GM19239 (cell line): ENCODE measurements at regions not wholly inside any gene's neighbourhood (a gene's known extent, or its start where the extent isn't known, plus 50 kb on each side); places are given as distances from the start of the nearest gene placed in this dataset.
"Not testable (repeated sequence)": the region's sequence is repeated elsewhere in the genome, so short reads cannot be mapped to it uniquely, and the experiment has no call there.

Experiments
- DNase-seq: peaks from one replicate; pipeline ENCODE4 v3.0.0; 2011; ENCODE audit warnings: low spot score; ENCODE audit not compliant: insufficient read length
- FAIRE-seq: peaks from 2 replicates; lab custom pipeline; 2011; peaks lifted over from hg19 to GRCh38; lab: Jason Lieb, UNC

GRCh38 chr3:153852355-153852754 lies 268.8 kb upstream of the ARHGEF26 start:
- no peak for FAIRE-seq

GRCh38 chr3:153853163-153853562 lies 268.0 kb upstream of the ARHGEF26 start:
- DNase-seq = no peak
- no peak for FAIRE-seq

More at GRCh38 chr3:153852355-153852754, 268.8 kb upstream of the ARHGEF26 start:
- no peak for DNase-seq

GRCh38 chr3:153855772-153856171 lies 265.4 kb upstream of the ARHGEF26 start:
- FAIRE-seq (peak; percentile 45), DNase-seq (no peak)

DNA sequence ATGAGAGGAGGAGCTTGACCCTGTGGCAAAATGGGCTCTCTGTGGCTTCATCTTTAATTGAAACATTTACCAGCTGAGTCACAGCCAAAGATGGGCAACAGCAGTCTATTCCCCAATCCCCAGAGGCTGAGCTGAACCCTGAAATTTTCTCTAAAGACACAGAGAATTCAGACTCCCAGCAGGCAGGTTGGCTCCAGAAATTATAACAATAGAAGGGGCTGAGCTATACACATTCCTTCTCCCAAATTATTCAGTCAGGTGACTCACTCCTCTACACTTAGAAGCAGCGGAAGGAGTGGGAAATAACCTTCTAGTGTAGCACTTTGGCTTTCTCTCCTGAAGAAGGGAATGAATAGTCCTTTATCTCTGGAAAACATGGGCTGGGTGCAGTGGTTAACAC lies 264.3 kb upstream of the ARHGEF26 start:
- FAIRE-seq (no peak), DNase-seq (no peak)

DNA sequence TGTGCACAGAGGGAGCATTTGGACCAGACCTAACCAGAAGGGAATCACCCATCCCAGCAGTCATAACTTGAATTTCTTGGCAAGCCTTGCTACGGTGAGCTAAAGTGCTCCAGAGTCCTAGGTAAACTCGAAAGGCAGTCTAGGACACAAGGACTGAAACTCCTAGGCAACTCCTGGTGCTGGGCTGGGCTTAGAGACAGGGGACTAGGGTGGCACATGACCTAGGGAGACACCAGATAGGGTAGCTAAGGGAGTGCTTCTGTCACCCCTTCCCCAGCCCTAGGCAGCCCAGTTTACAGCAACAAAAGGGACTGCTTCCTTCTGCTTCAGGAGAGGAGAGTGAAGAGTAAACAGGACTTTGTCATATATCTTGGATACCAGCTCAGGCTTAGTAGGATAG lies 256.4 kb upstream of the ARHGEF26 start:
- FAIRE-seq (no peak), DNase-seq (no peak)

- no peak for FAIRE-seq
- no peak for DNase-seq
Measured at GRCh38 chr3:153866901-153867300, 254.3 kb upstream of the ARHGEF26 start.

DNA sequence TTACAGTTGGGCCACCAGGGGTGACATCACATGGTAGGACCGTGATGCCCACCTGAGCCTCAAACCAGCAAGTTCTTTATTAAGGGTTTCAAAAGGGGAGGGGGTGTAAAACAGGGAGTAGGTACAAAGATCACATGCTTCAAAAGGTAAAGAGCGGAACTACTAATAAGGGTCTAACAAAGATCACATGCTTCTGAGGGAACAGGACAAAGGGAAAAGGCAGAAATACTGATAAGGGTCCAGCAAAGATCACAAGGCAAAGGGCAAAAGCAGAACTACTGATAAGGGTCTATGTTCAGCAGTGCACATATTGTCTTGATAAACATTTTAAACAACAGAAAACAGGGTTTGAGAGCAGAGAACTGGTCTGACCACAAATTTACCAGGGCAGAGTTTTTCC lies 246.8 kb upstream of the ARHGEF26 start:
- FAIRE-seq, DNase-seq: not testable (repeated sequence)

- DNase-seq (no peak), FAIRE-seq (peak; percentile 14)
Measured at GRCh38 chr3:153880493-153880892, 240.7 kb upstream of the ARHGEF26 start.

DNA sequence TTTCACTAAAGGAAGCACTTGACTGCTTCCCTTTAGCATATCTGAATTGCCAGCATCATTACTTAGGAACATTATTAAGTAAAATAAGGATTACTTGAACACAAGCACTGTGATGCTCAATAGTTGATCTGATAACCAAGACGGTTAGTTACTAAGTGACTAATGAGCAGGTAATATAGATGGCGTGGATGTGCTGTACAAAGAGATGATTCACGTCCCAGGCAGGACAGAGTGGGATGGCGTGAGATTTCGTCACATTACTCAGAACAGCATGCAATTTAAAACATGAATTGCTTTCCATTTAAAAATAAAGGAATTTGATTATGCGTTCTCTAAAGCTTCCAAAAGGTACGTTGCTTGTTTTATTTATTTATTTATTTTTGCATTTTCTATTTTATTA lies 240.0 kb upstream of the ARHGEF26 start:
- FAIRE-seq (no peak), DNase-seq (no peak)

DNA sequence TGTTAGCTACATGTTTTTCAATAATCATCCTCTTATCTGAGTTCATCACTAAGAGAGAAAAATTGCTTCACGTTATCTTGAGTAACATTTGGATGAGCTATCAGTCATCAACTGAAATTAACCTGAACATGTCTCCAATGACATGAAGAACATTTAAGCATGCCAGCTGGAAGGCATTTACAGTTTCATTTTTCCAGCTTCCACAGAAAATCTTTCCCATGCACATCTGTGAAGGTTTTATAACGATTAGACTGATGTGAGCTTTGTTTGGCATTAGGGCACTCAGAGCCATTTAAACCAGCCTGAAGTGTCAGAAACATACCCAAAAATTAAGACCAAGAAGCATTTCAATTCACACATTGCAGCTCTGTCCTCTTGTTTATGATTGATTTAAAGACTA lies 235.8 kb upstream of the ARHGEF26 start:
- DNase-seq = no peak
- FAIRE-seq = no peak

- DNase-seq = no peak
- no peak for FAIRE-seq
Measured at GRCh38 chr3:153889905-153890334, 231.3 kb upstream of the ARHGEF26 start.

DNA sequence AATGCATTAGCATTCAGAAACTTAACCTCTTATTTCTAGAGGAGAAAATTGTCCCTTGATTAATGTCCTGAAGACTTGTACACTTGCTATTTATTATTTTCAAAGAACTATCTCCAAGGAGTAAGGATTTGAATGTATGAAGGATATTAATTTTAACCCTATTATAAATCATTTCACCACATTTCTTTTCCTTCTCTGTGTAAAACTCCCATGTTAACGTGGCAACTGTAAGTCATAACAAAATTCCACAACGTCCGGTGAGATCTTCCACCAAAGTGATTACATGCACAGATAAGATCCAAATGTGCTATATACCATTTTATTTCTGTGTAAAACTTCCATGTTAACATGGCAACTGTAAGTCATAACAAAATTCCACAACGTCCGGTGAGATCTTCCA lies 229.1 kb upstream of the ARHGEF26 start:
- no peak for DNase-seq
- FAIRE-seq = no peak

DNA sequence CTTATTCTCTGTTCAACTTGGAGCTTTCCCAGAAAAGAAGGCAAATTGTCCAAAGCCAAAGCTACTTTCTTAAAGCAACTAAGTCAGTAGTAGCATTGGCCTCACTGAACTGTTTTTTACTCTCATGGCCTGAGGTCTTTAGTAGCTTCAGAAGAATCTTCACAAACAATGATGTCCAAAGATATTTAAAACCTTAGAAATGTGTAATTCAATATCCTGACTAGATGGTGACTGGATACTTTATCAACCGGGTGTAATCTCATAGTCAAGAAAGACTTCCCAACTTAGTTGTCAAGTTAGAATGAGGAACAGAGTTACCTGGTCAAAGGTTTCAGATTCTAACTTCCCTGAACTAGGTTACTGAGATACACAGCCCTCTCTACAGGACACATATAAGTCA lies 226.3 kb upstream of the ARHGEF26 start:
- FAIRE-seq (peak; percentile 68), DNase-seq (no peak)

- DNase-seq (no peak), FAIRE-seq (peak; percentile 92)
Measured at GRCh38 chr3:153896197-153896596, 225.0 kb upstream of the ARHGEF26 start.

DNA sequence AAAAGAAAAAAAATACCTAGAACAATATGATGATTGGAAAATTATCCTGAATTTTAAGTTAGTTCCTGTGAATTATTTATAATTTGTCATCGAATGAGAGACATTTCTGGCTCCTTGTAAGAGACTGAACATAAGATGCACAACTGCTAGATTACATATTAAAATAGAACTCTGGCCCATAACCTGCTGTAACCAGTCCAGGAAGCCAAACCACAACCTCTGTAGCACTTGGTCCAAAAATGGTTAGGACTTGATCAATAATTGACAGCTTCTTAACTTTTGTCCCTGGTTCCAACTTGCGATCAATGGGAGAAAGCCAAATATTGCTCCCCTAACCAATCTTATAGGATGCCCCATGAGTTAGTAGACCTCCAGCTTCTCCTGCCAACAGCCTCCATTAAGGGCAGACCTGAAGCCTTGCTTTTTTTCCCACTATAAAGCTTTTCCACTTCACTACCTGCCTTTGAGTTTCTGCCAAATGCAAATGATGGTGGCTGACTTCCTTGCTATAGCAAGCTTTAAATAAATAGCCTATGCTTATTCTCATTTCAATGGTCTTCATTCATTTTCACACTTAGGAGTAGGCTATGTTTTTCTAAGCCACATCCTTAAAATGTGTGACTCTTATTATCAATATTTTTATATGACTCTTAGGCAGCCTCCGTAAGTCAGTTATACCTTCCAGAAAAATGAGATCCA lies 224.0 kb upstream of the ARHGEF26 start:
- FAIRE-seq (peak; percentile 97), DNase-seq (no peak)

DNA sequence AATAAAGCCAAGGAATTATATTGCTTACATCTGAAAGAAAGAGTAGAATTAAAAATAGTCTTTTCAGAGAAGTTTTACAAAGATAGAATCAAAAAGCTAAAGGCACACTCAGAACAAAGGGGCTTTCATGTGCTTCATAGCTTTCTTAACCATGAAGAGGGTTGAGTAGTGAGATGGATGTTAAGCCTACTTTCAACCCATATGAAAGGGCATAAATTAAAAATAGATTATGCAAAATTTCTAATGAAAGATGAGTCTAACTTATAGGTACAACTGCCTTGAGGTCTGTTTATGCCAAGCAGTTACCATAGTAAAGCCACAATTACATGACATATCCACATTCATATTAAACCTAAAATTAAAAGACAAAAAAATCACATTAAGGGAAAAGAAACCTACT lies 223.3 kb upstream of the ARHGEF26 start:
- FAIRE-seq (peak; percentile 90), DNase-seq (peak; percentile 5)

GRCh38 chr3:153901152-153901551 lies 220.0 kb upstream of the ARHGEF26 start:
- DNase-seq (no peak), FAIRE-seq (peak; percentile 70)

- FAIRE-seq (no peak), DNase-seq (no peak)
Measured at GRCh38 chr3:153901991-153902390, 219.2 kb upstream of the ARHGEF26 start.

DNA sequence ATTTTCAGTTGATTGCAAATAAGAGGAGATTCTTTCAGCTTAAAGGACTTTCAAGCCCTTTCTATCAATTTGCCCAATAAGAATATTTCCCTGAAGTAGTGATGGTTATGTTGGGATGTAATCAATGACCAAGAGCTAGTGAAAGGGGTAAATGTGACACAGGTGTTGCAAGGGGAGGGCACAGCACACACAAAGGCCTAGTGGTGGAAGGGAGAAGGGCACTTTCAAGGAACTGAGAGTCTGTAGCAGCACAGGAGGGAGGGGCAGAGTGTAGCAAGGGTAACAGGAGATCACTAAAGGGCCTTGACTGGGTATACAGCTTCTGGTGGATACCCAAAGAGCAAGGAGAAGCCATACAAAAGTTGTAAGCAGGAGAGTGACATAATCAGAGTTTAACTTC lies 217.8 kb upstream of the ARHGEF26 start:
- DNase-seq (no peak), FAIRE-seq (peak; percentile 63)

DNA sequence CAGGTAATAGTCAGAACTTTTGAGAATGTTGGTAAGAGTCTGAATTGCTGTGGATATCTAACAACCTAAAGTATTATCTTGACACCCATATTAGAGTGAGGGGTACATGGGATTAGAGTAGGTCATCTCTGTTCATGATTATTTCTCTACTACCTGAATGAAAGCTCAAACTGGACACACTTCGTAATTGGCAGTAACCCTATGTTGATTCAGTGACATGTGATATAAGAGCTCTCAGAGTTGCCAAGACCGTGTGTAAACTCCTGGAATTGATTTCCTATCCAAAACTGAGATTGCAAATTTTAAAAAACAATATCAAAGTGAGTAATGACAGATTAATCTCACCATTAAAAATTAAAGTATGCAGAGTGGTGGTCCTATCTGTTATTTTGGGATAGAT lies 214.8 kb upstream of the ARHGEF26 start:
- DNase-seq (no peak), FAIRE-seq (no peak)

- no peak for DNase-seq
- peak; percentile 64 for FAIRE-seq
Measured at GRCh38 chr3:153910387-153910786, 210.8 kb upstream of the ARHGEF26 start.

GRCh38 chr3:153911116-153911515 lies 210.1 kb upstream of the ARHGEF26 start:
- FAIRE-seq (no peak), DNase-seq (no peak)
